GM18861 (cell line): ENCODE measurements at regions not wholly inside any gene's neighbourhood (a gene's known extent, or its start where the extent isn't known, plus 50 kb on each side); places are given as distances from the start of the nearest gene placed in this dataset.

Source experiments
- ATAC-seq: cut with Tn5 transposase; IDR thresholded peaks from one replicate; pipeline ENCODE4 v1.9.1; 2021; ENCODE audit not compliant: unreplicated experiment

GRCh38 chr6:142500250-142500786 is 198.5 kb downstream of the ADGRG6 start:
- no peak for ATAC-seq

GRCh38 chr6:142501795-142502194 is 200.0 kb downstream of the ADGRG6 start:
- no peak for ATAC-seq

GRCh38 chr6:142507065-142507464 is 205.3 kb downstream of the ADGRG6 start:
- ATAC-seq: no peak

DNA sequence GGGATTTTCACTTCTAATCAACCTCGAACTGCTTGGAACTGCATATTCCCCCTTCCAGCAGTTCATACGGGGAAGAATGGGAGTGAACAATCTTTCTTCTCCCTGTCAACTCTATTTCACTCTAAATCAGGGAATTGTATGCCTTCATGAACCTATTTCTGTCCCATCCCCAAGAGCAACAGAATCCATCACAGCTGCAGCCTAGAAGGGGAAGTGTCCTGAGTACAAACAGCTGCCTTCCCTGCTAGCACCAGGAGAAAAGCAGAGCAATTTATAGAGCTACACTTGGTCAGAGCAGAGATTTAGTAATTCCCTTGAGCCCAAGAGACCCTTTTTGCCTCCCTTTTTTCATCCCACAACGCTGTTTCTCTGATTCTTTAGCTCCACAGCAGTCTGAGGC is 208.4 kb downstream of the ADGRG6 start:
- ATAC-seq: no peak

DNA sequence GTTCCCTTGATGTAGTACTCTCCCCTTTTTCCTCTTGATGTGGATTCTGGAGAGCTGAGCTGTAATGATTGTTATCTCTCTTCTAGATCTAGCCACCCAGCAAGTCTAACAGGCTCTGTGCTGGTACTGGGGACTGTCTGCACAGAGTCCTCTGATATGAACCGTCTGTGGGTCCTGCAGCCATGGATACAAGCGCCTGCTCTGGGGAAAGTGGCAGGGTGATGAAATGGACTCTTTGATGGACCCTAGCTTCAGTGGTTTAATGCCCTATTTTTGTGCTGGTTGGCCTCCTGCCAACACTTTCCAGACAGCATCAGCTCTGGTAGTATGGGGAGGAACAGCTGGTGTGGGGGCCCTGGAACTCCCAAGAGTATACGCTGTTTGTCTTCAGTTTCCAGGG is 216.3 kb downstream of the ADGRG6 start:
- ATAC-seq: no peak

DNA sequence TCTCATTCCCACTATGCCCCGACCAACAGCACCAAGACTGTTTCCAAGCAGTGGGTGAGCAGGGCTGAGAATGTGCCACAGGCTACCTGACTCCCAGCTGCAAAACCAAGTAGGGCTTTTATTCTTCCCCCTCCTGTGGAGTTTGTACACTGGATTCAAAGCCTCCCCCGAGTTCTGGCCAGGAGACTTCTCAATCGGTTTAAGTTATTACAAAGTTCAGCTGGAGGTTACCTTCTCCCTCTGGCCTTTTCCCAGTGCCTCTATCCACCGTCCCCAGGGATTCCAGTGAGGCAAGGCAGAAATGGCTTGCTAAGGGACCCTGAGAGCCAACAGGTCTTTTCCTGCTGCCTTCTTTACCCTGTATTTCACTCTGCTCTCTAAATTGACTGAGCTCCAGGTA is 217.0 kb downstream of the ADGRG6 start:
- no peak for ATAC-seq

GRCh38 chr6:142521791-142522190 is 220.0 kb downstream of the ADGRG6 start:
- ATAC-seq: no peak

DNA sequence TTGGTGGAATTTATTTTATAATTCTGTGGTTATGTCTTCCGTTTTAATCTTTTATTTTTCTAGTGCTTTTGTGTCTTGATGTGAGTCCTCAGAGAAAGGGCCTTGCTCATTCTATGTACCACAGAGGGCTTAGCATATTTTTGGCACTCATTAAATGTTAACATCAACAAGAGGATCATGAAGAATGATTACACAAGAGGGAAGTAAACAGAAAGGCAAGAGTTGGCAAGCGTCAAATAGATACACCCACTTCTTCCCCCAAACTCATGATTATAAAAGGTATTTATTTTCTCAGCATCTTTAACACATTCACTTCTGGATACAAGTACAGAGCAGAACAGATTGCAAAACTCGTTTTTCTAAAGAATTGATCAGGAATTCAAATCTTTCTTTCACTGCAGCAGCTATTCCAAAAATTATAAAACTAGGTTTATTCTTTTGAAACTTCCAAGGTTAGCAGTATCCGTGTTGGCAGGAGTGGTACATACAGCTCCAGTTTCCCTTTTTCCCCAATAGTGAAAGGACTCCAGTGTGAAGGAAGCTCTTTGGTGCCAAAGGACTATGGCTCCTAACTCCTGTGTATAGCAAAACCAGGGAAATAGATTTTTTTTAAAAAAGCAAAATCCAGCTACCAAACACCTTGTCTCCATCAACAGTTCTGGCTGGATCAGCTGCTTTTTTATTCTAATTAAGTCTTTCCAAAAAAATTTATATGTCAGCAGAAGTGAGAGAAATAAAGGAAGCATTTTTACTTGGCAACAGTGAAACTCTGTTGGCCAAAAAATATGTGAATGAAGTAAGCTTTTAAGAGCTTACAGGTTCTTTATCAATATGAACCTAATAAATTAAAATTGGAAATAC is 221.9 kb downstream of the ADGRG6 start:
- ATAC-seq: no peak

DNA sequence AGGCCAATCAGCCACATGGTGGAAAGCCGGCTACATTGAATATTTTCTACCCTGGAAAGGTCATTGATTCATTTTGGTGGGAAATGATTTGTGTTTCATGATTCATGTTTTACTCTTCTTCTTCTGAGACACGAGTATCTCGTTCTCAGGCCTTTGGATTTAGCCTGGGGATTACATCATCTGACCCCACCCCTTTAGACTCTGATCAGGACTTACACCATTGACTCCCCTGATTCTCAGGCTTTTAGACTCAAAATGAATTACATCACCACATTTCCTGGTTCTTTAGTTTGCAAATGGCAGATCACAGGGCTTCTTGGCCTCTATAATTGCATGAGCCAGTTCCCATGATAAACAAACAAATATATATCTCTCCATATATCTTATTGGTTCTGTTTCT is 228.8 kb downstream of the ADGRG6 start:
- ATAC-seq: no peak

DNA sequence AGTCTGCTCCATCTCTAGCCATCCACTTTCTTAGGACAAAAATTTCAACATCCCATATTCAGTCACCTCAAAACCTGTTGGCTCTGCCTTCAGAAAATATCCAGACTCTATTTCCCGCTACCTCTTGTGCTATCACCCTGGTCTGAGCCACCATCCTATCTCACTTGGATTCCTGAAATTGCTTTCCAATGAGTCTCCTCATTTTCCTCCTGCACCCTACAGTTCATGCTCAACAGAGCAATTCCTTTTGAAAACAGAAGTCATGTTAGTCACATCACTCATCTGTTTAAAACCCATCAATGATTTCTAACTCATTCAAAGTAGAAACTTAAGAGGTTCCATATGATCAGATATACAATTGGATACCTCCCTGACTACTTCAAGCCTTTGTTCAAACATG is 229.9 kb downstream of the ADGRG6 start:
- no peak for ATAC-seq

DNA sequence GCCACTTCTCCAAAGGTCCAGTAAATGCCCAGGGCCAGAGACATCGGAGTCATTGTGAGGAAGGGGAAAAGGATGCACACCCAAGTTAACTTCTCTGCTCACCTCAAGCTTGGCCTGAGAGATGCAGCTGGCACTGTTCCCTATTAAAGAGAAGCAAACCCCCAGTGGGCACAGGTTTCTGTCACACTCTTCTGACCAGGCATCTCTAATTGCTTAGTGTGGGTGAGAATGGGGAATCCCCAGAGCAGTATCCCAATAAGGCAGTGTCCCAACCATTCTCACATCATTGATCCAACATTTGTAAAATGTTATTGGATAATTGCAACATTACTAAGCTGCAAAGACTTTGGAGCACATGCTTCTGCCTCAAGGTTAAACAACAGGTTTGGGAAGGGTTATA is 232.3 kb downstream of the ADGRG6 start:
- ATAC-seq: no peak

DNA sequence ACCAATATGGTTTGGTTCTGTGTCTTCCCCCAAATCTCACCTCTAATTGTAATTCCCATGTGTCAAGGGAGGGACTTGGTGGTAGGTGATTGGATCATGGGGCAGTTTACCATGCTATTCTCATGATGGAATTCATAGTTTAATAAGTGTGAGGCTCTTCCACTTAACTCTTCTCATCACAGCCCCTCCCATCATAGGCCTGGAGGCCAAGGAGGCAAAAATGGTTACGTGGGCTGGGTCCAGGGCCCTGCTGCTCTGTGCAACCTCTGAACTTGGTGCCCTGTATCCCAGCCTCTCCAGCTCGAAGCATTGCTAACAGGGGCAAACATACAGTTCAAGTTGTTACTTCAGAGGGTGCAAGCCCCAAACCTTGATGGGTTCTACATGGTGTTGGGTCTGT is 232.7 kb downstream of the ADGRG6 start:
- no peak for ATAC-seq

- ATAC-seq: no peak
Observed at GRCh38 chr6:142537612-142538478, 236.0 kb downstream of the ADGRG6 start.

- no peak for ATAC-seq
Observed at GRCh38 chr6:142542704-142543233, 241.0 kb downstream of the ADGRG6 start.

DNA sequence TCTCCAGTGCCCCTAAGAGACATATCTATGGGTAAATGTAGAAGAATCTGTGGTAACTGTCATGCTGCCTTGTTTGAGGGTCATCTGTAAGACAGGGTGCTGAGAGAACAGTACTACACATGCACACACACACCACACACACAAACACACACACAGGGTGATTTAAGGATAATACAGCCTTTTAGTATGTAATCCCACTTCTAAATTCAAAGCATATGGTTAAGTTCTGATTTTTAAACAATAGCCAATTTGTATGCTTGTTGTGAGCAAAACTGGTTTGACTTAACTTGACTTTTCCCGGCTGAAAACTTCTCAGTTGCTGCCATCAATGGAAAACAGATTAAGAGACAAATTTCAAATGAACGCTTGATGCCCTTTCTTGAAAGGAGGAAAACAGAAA is 241.8 kb downstream of the ADGRG6 start:
- no peak for ATAC-seq

- no peak for ATAC-seq
Observed at GRCh38 chr6:142544199-142544838, 242.5 kb downstream of the ADGRG6 start.

- ATAC-seq: no peak
Observed at GRCh38 chr6:142545147-142545546, 243.3 kb downstream of the ADGRG6 start.

GRCh38 chr6:142548566-142548965 is 246.8 kb downstream of the ADGRG6 start:
- no peak for ATAC-seq

DNA sequence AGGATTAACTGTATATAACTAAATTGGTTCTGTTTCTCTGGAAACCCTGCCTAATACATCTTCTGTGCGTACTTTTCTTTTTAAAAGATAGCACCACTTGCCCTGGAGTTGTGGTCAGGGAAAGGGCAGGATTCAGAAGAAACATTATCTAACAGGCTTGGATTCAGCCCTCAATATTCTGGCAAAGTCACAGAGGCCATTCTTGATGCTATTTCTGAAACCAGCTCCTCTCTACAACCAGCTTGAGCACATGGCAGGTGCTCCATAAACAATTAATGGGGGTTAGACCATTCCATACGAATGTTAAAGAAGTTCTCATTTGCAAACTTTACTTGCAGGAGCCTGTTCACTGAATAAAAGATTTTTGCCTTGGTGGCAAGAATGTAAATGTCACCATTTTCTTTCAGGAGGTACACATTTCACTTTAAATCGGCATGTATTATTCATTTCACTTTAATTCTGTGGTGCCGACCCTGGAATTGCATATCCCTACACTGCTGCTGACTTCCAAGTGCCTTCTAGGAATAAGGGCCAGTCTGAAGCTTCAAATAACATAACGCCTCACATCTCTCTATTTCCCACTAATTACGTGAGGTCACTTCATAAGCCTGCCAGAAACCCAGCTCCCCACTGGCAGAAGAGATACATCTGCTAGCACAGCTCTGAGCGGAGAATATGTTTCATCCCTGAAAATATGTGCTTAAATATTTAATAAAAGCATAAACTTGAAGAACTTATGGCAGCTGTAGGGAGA is 248.7 kb downstream of the ADGRG6 start:
- ATAC-seq: no peak

DNA sequence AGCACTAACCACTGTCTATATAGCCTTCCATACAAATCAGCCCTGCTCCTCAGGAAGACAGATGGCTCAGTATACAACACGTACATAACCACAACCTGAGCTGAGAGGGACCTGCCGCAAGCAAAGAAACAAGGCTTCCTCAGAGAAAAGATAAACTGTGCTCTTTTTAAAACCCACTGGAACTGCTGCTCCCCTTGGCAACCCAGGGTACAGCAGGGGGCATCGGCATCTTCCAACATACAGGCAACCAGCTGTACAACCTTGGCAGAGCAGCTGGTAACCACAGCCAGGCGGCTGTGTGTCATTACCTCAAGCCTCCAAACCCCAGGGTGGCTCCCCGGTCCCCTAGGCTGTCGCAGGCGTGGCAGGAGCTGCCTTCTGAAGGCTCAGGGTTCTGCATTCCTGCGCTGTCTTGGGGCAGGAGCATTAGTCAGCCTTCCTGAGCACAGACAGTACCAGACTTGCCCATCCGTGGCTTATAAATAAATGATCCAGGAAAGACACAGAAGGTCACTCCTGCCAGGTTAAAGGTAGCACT is 249.5 kb downstream of the ADGRG6 start:
- ATAC-seq: no peak
